HepG2 (cell line): ENCODE measurements at regions not wholly inside any gene's neighbourhood (a gene's known extent, or its start where the extent isn't known, plus 50 kb on each side); places are given as distances from the start of the nearest gene placed in this dataset.
A peak's percentile ranks its signal among the peaks of the same experiment; 100 is the strongest.
"Not testable (repeated sequence)": the region's sequence is repeated elsewhere in the genome, so short reads cannot be mapped to it uniquely, and the experiment has no call there.

ENCODE experiments used
- ASH2L ChIP-seq: fragments of 300-600, 200-600 bp; sonication (generic); IDR thresholded peaks from 2 replicates; pipeline ENCODE4 v1.7.0; 2017; ENCODE audit warnings: low read depth, mild to moderate bottlenecking, moderate library complexity, mixed read lengths, low read length; ENCODE audit not compliant: insufficient read length
- BORCS8-MEF2B ChIP-seq: sonication (generic); formaldehyde crosslinking; IDR thresholded peaks from 2 replicates; pipeline ENCODE4 v1.8.0; 2022; ENCODE audit warnings: mild to moderate bottlenecking, missing genetic modification reagents
- HES4 ChIP-seq: sonication (generic); formaldehyde crosslinking; IDR thresholded peaks from 2 replicates; pipeline ENCODE4 v1.9.0; 2021; ENCODE audit warnings: mild to moderate bottlenecking, missing genetic modification reagents, borderline replicate concordance
- MED13 ChIP-seq: sonication (generic); formaldehyde crosslinking; IDR thresholded peaks from 2 replicates; pipeline ENCODE4 v1.5.0; 2020; ENCODE audit warnings: missing genetic modification reagents
- MYC ChIP-seq: sonication (generic); formaldehyde crosslinking; IDR thresholded peaks from 2 replicates; pipeline ENCODE4 v1.9.0; 2021; ENCODE audit warnings: missing genetic modification reagents, borderline replicate concordance
- NFYB ChIP-seq: sonication (generic); formaldehyde crosslinking; IDR thresholded peaks from 2 replicates; pipeline ENCODE4 v1.4.0; 2020; ENCODE audit warnings: missing genetic modification reagents
- NONO ChIP-seq, 2 experiments: fragments of 450-650 bp in 1 of 2; sonication (generic) in 1 of 2; formaldehyde crosslinking in 1 of 2; IDR thresholded peaks in 1 of 2; conservative IDR thresholded peaks in 1 of 2; 2 replicates each; pipeline versions ENCODE4 v1.6.1 to v1.8.0; 2017 to 2022; ENCODE audit warnings: mild to moderate bottlenecking in 1 of 2, missing genetic modification reagents in 1 of 2, moderate library complexity in 1 of 2
- POLR2A ChIP-seq, 2 experiments: IDR thresholded peaks; 2 replicates each; pipeline ENCODE4 v1.6.1; 2011; ENCODE audit warnings: low read depth in 2 of 2, low read length in 2 of 2, mild to moderate bottlenecking in 1 of 2, moderate library complexity in 1 of 2; ENCODE audit not compliant: insufficient read depth in 1 of 2
- POLR2G ChIP-seq: fragments of 200-400 bp; formaldehyde crosslinking; IDR thresholded peaks from 2 replicates; pipeline ENCODE4 v1.6.1; 2018; ENCODE audit warnings: mild to moderate bottlenecking, low read depth, low read length, moderate library complexity
- RBFOX2 ChIP-seq: fragments of 200-400 bp; formaldehyde crosslinking; IDR thresholded peaks from 2 replicates; pipeline ENCODE4 v1.6.1; 2017; ENCODE audit warnings: low read depth, mild to moderate bottlenecking, low read length
- SALL1 ChIP-seq: sonication (generic); formaldehyde crosslinking; IDR thresholded peaks from 2 replicates; pipeline ENCODE4 v1.8.0; 2022; ENCODE audit warnings: mild to moderate bottlenecking, missing genetic modification reagents
- ZFP41 ChIP-seq: sonication (generic); formaldehyde crosslinking; IDR thresholded peaks from 2 replicates; pipeline ENCODE4 v1.4.0; 2020; ENCODE audit warnings: mild to moderate bottlenecking, missing genetic modification reagents, borderline replicate concordance
- ZNF160 ChIP-seq: sonication (generic); formaldehyde crosslinking; IDR thresholded peaks from 2 replicates; pipeline ENCODE4 v1.8.0; 2022; ENCODE audit warnings: mild to moderate bottlenecking, inconsistent platforms, missing genetic modification reagents
- ZNF329 ChIP-seq: sonication (generic); formaldehyde crosslinking; IDR thresholded peaks from 2 replicates; pipeline ENCODE4 v1.9.0; 2021; ENCODE audit warnings: low read depth, mild to moderate bottlenecking, missing genetic modification reagents
- ZNF367 ChIP-seq: sonication (generic); formaldehyde crosslinking; IDR thresholded peaks from 2 replicates; pipeline ENCODE4 v1.4.0; 2020; ENCODE audit warnings: missing genetic modification reagents, borderline replicate concordance
- ZNF607 ChIP-seq: sonication (generic); formaldehyde crosslinking; IDR thresholded peaks from 2 replicates; pipeline ENCODE4 v1.5.1; 2020; ENCODE audit warnings: missing genetic modification reagents, mild to moderate bottlenecking, borderline replicate concordance
- ZNF619 ChIP-seq: sonication (generic); formaldehyde crosslinking; IDR thresholded peaks from 2 replicates; pipeline ENCODE4 v1.4.0; 2020; ENCODE audit warnings: mild to moderate bottlenecking, missing genetic modification reagents
- ZNF768 ChIP-seq: sonication (generic); formaldehyde crosslinking; IDR thresholded peaks from 2 replicates; pipeline ENCODE4 v1.4.0; 2020; ENCODE audit warnings: missing genetic modification reagents
- ZNF883 ChIP-seq: sonication (generic); formaldehyde crosslinking; IDR thresholded peaks from 2 replicates; pipeline ENCODE4 v1.5.1; 2020; ENCODE audit warnings: mild to moderate bottlenecking, missing genetic modification reagents; ENCODE audit errors: not compliant biosample characterization
- TF ChIP-seq, protein P1 (sequence below): sonication (generic); formaldehyde crosslinking; IDR thresholded peaks from 2 replicates; pipeline ENCODE4 v1.4.0; 2020; ENCODE audit warnings: missing genetic modification reagents, borderline replicate concordance
- TF ChIP-seq, protein P2 (sequence below): sonication (generic); formaldehyde crosslinking; IDR thresholded peaks from 2 replicates; pipeline ENCODE4 v1.8.1; 2023; ENCODE audit warnings: mild to moderate bottlenecking, missing genetic modification reagents
- TF ChIP-seq, protein P3 (sequence below): sonication (generic); formaldehyde crosslinking; IDR thresholded peaks from 2 replicates; pipeline ENCODE4 v1.4.0; 2020; ENCODE audit warnings: missing genetic modification reagents

DNA sequence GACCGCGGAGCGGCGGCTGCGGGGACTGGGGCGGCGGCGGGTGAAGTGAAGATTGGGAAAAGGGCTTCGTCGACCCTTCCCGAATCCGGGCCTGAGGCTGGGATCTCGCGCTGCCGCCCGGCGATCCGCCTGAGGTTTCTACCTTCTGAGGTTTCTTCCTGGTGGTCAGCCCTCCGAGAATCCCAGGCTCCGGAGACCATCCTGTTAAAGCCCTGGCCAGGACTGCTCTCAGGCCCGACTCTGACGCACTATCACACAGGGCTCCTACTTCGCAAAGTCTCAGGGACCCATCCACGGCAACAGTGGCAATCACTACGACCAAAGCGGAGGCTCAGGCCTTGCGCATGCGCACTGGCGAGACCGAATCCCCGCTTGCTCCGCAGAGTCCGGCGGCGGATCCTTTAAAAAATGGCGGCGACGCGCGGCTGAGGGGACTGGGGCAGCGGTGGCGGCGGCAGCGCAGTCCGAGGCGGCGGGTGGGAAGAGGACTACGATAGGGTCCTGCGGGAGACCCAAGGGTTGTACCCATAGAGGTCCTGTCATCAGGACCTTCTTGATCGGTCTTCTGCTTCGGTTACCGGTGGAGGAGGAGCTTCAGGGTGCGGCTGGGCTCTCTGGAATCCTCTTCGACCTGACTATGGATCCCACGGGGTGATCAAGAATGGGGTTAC, 157.2 kb upstream of the ZNF337 start (continued):
- TF ChIP-seq, protein P1, sequence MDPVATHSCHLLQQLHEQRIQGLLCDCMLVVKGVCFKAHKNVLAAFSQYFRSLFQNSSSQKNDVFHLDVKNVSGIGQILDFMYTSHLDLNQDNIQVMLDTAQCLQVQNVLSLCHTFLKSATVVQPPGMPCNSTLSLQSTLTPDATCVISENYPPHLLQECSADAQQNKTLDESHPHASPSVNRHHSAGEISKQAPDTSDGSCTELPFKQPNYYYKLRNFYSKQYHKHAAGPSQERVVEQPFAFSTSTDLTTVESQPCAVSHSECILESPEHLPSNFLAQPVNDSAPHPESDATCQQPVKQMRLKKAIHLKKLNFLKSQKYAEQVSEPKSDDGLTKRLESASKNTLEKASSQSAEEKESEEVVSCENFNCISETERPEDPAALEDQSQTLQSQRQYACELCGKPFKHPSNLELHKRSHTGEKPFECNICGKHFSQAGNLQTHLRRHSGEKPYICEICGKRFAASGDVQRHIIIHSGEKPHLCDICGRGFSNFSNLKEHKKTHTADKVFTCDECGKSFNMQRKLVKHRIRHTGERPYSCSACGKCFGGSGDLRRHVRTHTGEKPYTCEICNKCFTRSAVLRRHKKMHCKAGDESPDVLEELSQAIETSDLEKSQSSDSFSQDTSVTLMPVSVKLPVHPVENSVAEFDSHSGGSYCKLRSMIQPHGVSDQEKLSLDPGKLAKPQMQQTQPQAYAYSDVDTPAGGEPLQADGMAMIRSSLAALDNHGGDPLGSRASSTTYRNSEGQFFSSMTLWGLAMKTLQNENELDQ (CRISPR knock-in tag) = peak; percentile 50; the same call in 1 of the 2 replicates
- TF ChIP-seq, protein P2, sequence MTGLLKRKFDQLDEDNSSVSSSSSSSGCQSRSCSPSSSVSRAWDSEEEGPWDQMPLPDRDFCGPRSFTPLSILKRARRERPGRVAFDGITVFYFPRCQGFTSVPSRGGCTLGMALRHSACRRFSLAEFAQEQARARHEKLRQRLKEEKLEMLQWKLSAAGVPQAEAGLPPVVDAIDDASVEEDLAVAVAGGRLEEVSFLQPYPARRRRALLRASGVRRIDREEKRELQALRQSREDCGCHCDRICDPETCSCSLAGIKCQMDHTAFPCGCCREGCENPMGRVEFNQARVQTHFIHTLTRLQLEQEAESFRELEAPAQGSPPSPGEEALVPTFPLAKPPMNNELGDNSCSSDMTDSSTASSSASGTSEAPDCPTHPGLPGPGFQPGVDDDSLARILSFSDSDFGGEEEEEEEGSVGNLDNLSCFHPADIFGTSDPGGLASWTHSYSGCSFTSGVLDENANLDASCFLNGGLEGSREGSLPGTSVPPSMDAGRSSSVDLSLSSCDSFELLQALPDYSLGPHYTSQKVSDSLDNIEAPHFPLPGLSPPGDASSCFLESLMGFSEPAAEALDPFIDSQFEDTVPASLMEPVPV = peak; percentile 92
- TF ChIP-seq HES4 (CRISPR knock-in tag) (peak; percentile 73), ZNF367 (0 out of 2 replicates have a peak, but pooled peaks have one; percentile 65), ZNF160 (CRISPR knock-in tag) (0 out of 2 replicates have a peak, but pooled peaks have one; percentile 54), NFYB (CRISPR knock-in tag) (peak; percentile 18; the same call in 1 of the 2 replicates), RBFOX2 (peak; percentile 82), ZNF619 (CRISPR knock-in tag) (peak; percentile 40; the same call in 1 of the 2 replicates), POLR2A (IDR thresholded peaks at IDR 0.05; ENCODE audit: insufficient read depth in 1 of 2, low read depth in 2 of 2, low read length in 2 of 2) (peak; percentile 27 to 72; a peak in 2 of 4 replicates), POLR2G (peak; percentile 85), NONO (CRISPR knock-in tag; conservative IDR thresholded peaks at IDR 0.05) (0 out of 2 replicates have a peak, but pooled peaks have one; percentile 60), ZFP41 (CRISPR knock-in tag) (0 out of 2 replicates have a peak, but pooled peaks have one; percentile 61), MED13 (CRISPR knock-in tag) (peak; percentile 66; the same call in 1 of the 2 replicates), ZNF768 (CRISPR knock-in tag) (peak; percentile 58), MYC (peak; percentile 44; the same call in 1 of the 2 replicates), ZNF329 (CRISPR knock-in tag) (0 out of 2 replicates have a peak, but pooled peaks have one; percentile 57), SALL1 (CRISPR knock-in tag) (peak; percentile 68), ZNF883 (CRISPR knock-in tag) (peak; percentile 81), ASH2L (peak; percentile 45), ZNF607 (CRISPR knock-in tag) (peak; percentile 71; the same call in 1 of the 2 replicates), BORCS8-MEF2B (peak; percentile 77; the same call in 1 of the 2 replicates)
- not testable (repeated sequence) for TF ChIP-seq NONO (IDR thresholded peaks at IDR 0.05)
- TF ChIP-seq, protein P3, sequence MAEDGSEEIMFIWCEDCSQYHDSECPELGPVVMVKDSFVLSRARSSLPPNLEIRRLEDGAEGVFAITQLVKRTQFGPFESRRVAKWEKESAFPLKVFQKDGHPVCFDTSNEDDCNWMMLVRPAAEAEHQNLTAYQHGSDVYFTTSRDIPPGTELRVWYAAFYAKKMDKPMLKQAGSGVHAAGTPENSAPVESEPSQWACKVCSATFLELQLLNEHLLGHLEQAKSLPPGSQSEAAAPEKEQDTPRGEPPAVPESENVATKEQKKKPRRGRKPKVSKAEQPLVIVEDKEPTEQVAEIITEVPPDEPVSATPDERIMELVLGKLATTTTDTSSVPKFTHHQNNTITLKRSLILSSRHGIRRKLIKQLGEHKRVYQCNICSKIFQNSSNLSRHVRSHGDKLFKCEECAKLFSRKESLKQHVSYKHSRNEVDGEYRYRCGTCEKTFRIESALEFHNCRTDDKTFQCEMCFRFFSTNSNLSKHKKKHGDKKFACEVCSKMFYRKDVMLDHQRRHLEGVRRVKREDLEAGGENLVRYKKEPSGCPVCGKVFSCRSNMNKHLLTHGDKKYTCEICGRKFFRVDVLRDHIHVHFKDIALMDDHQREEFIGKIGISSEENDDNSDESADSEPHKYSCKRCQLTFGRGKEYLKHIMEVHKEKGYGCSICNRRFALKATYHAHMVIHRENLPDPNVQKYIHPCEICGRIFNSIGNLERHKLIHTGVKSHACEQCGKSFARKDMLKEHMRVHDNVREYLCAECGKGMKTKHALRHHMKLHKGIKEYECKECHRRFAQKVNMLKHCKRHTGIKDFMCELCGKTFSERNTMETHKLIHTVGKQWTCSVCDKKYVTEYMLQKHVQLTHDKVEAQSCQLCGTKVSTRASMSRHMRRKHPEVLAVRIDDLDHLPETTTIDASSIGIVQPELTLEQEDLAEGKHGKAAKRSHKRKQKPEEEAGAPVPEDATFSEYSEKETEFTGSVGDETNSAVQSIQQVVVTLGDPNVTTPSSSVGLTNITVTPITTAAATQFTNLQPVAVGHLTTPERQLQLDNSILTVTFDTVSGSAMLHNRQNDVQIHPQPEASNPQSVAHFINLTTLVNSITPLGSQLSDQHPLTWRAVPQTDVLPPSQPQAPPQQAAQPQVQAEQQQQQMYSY = 0 out of 2 replicates have a peak, but pooled peaks have one; percentile 20
